HUES64 (cell line): ENCODE measurements at regions not wholly inside any gene's neighbourhood (a gene's known extent, or its start where the extent isn't known, plus 50 kb on each side); places are given as distances from the start of the nearest gene placed in this dataset.
"Not testable (repeated sequence)": the region's sequence is repeated elsewhere in the genome, so short reads cannot be mapped to it uniquely, and the experiment has no call there.

Experiments used
- H3K27ac ChIP-seq: 2 replicates; pipeline ENCODE4 v1.7.0; 2013; ENCODE audit warnings: low read depth, low read length, inconsistent platforms
- H3K27me3 ChIP-seq: 2 replicates; pipeline ENCODE4 v1.6.1; 2013; ENCODE audit warnings: mild to moderate bottlenecking, low read length; ENCODE audit not compliant: insufficient read depth
- H3K36me3 ChIP-seq: 2 replicates; pipeline ENCODE4 v1.6.1; 2013; ENCODE audit warnings: mild to moderate bottlenecking, low read length; ENCODE audit not compliant: insufficient read depth
- H3K4me1 ChIP-seq: 2 replicates; pipeline ENCODE4 v1.6.1; 2013; ENCODE audit warnings: mild to moderate bottlenecking, low read length, moderate library complexity; ENCODE audit not compliant: insufficient read depth
- H3K4me3 ChIP-seq: 2 replicates; pipeline ENCODE4 v1.5.1; 2013; ENCODE audit warnings: mild to moderate bottlenecking, low read length, moderate library complexity
- H3K9ac ChIP-seq: 2 replicates; pipeline ENCODE4 v1.6.1; 2013; ENCODE audit warnings: mild to moderate bottlenecking, low read depth, low read length
- H3K9me3 ChIP-seq: 2 replicates; pipeline ENCODE4 v1.6.1; 2013; ENCODE audit warnings: low read depth, low read length; ENCODE audit not compliant: insufficient read depth
- WGBS: fragments of 150-250, 120-280 bp; methylation state at CpG from one replicate; pipeline ENCODE4 v1.1.7; 2013; ENCODE audit warnings: missing lambda C conversion rate; 5-methylcytosine and 5-hydroxymethylcytosine counted together

DNA sequence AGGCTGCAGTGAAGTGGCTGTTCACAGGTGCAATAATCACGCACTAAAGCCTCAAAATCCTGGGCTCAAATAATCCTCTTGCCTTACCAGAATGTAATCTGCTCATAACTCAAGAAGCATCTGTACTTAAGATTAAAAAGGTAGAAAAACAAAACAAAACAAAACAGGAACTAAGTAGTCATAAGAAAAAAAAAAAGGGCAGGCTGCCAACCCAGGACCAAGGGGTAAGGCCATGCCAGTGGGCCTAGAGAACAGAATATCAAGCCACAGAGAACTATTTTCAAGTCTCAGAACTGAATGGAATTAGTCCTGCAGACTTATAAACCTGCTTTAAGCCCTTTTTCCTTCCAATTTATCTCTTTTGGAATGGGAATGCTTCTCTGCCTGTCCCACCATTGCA, 64.8 kb upstream of the TBC1D3K start:
- no peaks in the 10 kb centered on the region for H3K4me1 ChIP-seq
- no peak overlapping the region for H3K27ac ChIP-seq
- WGBS: 92% methylated on average over 1 of the region's 1 CpG
- H3K36me3 ChIP-seq: no peaks in the 10 kb centered on the region
- 0 out of 2 replicates have a peak, but pooled peaks cover 15% of the 10 kb centered on the region for H3K9me3 ChIP-seq
- no peaks in the 10 kb centered on the region for H3K27me3 ChIP-seq
- no peak overlapping the region for H3K4me3 ChIP-seq
- H3K9ac ChIP-seq: no peak overlapping the region

DNA sequence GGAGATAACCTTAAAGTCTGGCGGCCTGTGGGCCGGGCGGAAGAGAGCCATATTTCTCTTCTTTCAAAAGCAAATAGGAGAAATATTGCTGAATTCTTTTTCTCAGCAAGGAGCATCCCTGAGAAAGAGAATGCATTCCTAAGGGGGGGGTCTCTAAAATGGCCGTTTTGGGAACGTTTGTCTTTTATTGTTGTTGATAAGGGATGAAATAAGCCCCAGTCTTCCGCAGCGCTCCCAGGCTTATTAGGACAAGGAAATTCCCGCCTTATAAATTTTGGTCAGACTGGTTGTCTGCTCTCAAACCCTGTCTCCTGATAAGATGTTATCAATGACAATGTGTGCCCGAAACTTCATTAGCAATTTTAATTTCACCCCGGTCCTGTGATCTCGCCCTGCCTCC, 65.8 kb upstream of the TBC1D3K start:
- not testable (repeated sequence) for H3K27ac ChIP-seq, H3K4me3 ChIP-seq, H3K36me3 ChIP-seq, H3K4me1 ChIP-seq, H3K27me3 ChIP-seq, H3K9ac ChIP-seq
- 0 out of 2 replicates have a peak, but pooled peaks cover 15% of the 10 kb centered on the region for H3K9me3 ChIP-seq
- 85% methylated on average over 11 of the region's 11 CpGs for WGBS

GRCh38 chr17:37856245-37856644, 68.0 kb upstream of the TBC1D3K start:
- 0 out of 2 replicates have a peak, but pooled peaks cover 15% of the 10 kb centered on the region for H3K9me3 ChIP-seq
- H3K4me1 ChIP-seq: no peaks in the 10 kb centered on the region
- no peak overlapping the region for H3K27ac ChIP-seq
- H3K4me3 ChIP-seq: no peak overlapping the region
- H3K9ac ChIP-seq: no peak overlapping the region
- 78% methylated on average over 1 of the region's 1 CpG for WGBS
- no peaks in the 10 kb centered on the region for H3K36me3 ChIP-seq
- no peaks in the 10 kb centered on the region for H3K27me3 ChIP-seq

- no peaks in the 10 kb centered on the region for H3K27me3 ChIP-seq
- no peaks in the 10 kb centered on the region for H3K9me3 ChIP-seq
- no peaks in the 10 kb centered on the region for H3K4me1 ChIP-seq
- no peak overlapping the region for H3K27ac ChIP-seq
- H3K9ac ChIP-seq: no peak overlapping the region
- 98% methylated on average over 3 of the region's 3 CpGs for WGBS
- no peaks in the 10 kb centered on the region for H3K36me3 ChIP-seq
- no peak overlapping the region for H3K4me3 ChIP-seq
These were observed 74.6 kb upstream of the TBC1D3K start for GRCh38 chr17:37849617-37849972.

DNA sequence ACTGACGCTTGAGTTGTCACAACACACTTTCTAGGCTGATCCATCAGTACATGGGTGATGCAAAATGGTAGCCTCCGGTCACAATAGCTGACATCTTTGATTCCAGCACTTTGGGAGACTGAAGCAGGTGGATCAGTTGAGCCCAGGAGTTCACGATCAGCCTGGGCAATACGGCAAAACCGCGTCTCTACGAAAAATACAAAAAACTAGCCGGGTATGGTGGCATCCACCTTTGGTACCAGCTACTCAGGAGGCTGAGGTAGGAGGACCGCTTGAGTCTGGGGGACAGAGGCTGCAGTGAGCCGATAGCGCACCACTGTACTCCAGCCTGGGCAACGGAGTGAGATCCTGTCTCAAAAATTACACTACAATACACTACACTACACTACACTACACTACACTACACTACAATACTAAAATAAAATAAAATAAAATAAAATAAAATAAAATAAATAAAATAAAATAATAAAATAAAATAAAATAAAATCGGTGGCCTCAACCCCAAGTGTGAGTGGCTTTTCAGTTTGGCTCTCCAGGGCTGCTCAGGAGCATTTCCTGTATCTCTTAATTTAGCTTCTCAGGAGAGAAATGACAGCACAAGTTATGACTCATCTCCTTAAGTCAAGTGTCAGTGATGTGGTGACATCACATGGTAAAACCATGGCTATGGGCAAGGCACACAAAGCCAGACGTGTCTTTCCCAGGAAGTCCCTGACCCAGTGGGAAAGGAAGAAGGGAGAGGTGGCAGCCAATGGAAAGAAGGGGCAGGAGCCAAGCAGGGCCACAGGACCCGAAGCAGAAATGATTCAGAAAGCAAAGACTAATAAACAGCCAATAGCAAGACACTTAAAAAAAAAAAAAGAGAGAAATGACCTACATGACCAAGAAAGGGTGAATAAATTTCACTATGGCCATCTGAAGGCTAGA, 75.3 kb upstream of the TBC1D3K start:
- Histone ChIP-seq H3K27ac (no peak overlapping the region), H3K36me3 (no peaks in the 10 kb centered on the region), H3K4me3 (no peak overlapping the region), H3K4me1 (no peaks in the 10 kb centered on the region), H3K9ac (no peak overlapping the region), H3K27me3 (no peaks in the 10 kb centered on the region), H3K9me3 (no peaks in the 10 kb centered on the region)
- WGBS: 92% methylated on average over 15 of the region's 15 CpGs

GRCh38 chr17:37847811-37848331, 76.3 kb upstream of the TBC1D3K start:
- no peak overlapping the region for H3K27ac ChIP-seq
- H3K36me3 ChIP-seq: no peaks in the 10 kb centered on the region
- H3K4me1 ChIP-seq: no peaks in the 10 kb centered on the region
- H3K9me3 ChIP-seq: no peaks in the 10 kb centered on the region
- H3K9ac ChIP-seq: no peak overlapping the region
- no peak overlapping the region for H3K4me3 ChIP-seq
- H3K27me3 ChIP-seq: no peaks in the 10 kb centered on the region
- WGBS: 94% methylated on average over 11 of the region's 12 CpGs

DNA sequence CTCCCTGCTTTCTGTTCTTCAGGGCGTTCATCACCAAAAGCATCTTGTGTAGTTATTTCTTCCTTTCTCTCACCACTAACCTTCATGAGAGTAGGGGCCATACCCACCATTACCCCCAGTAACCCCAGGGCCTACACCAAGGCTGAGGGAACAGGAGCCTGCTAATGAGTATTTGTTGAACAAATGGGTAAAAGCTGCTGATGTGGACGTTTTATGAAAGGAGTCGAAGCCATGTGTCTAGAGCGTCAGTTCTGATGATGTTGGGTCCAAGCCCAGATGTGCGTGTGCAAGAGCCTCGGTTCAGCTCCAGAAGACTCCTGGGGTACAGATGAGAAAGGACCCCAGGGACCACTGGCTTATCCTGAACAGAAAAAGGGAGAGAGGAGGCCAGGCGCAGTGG, 77.1 kb upstream of the TBC1D3K start:
- H3K27me3 ChIP-seq: no peaks in the 10 kb centered on the region
- no peak overlapping the region for H3K4me3 ChIP-seq
- H3K9me3 ChIP-seq: no peaks in the 10 kb centered on the region
- H3K27ac ChIP-seq: no peak overlapping the region
- H3K4me1 ChIP-seq: no peaks in the 10 kb centered on the region
- H3K9ac ChIP-seq: no peak overlapping the region
- 95% methylated on average over 7 of the region's 7 CpGs for WGBS
- no peaks in the 10 kb centered on the region for H3K36me3 ChIP-seq

GRCh38 chr17:37844977-37845293, 79.3 kb upstream of the TBC1D3K start:
- H3K4me3 ChIP-seq: no peak overlapping the region
- no peak overlapping the region for H3K27ac ChIP-seq
- no peaks in the 10 kb centered on the region for H3K27me3 ChIP-seq
- no peaks in the 10 kb centered on the region for H3K9me3 ChIP-seq
- H3K36me3 ChIP-seq: no peaks in the 10 kb centered on the region
- H3K9ac ChIP-seq: no peak overlapping the region
- WGBS: 60% methylated on average over 15 of the region's 15 CpGs
- H3K4me1 ChIP-seq: no peaks in the 10 kb centered on the region

- no peaks in the 10 kb centered on the region for H3K27me3 ChIP-seq
- no peak overlapping the region for H3K9ac ChIP-seq
- H3K4me3 ChIP-seq: peak overlapping the region; percentile 45
- no peaks in the 10 kb centered on the region for H3K9me3 ChIP-seq
- H3K4me1 ChIP-seq: no peaks in the 10 kb centered on the region
- no peak overlapping the region for H3K27ac ChIP-seq
- no peaks in the 10 kb centered on the region for H3K36me3 ChIP-seq
- WGBS: 21% methylated on average over 28 of the region's 29 CpGs
These were observed 79.8 kb upstream of the TBC1D3K start for GRCh38 chr17:37844158-37844976.

GRCh38 chr17:37842401-37842800, 81.8 kb upstream of the TBC1D3K start:
- 94% methylated on average over 8 of the region's 8 CpGs for WGBS
- Histone ChIP-seq H3K36me3 (no peaks in the 10 kb centered on the region), H3K27ac (no peak overlapping the region)

GRCh38 chr17:37841232-37841631, 83.0 kb upstream of the TBC1D3K start:
- Histone ChIP-seq H3K4me1 (no peaks in the 10 kb centered on the region), H3K9ac (no peak overlapping the region), H3K9me3 (no peaks in the 10 kb centered on the region), H3K27me3 (no peaks in the 10 kb centered on the region), H3K4me3 (no peak overlapping the region), H3K27ac (no peak overlapping the region), H3K36me3 (no peaks in the 10 kb centered on the region)
- 87% methylated on average over 1 of the region's 1 CpG for WGBS

More at GRCh38 chr17:37842401-37842800, 81.8 kb upstream of the TBC1D3K start:
- Histone ChIP-seq H3K27me3 (no peaks in the 10 kb centered on the region), H3K4me3 (no peak overlapping the region), H3K9me3 (no peaks in the 10 kb centered on the region), H3K9ac (no peak overlapping the region), H3K4me1 (no peaks in the 10 kb centered on the region)
